ENCODE measurements at regions not wholly inside any gene's neighbourhood (a gene's known extent, or its start where the extent isn't known, plus 50 kb on each side); places are given as distances from the start of the nearest gene placed in this dataset.

GRCh38 chr12:105865886-105866285 is 272.9 kb downstream of the NUAK1 start:
- TF ChIP-seq CBX3 (IDR thresholded peaks at IDR 0.05; ENCODE audit: borderline replicate concordance, low read depth): no peak
- TF ChIP-seq IKZF2 (IDR thresholded peaks at IDR 0.05): no peak
- no peak for TF ChIP-seq ZZZ3 (IDR thresholded peaks at IDR 0.05; ENCODE audit: control insufficient read depth, insufficient read length, low read depth)
- Histone ChIP-seq H3K9ac (ENCODE audit: control insufficient read depth, insufficient read depth, low read length) (no peak overlapping the region), H3K4me1 (ENCODE audit: control insufficient read depth, insufficient read depth, low read length) (no peaks in the 10 kb centered on the region), H3K27me3 (replicated peaks in 1 of 2; ENCODE audit: control insufficient read depth in 2 of 2, insufficient read depth in 2 of 2, low read length in 1 of 2) (no peaks in the 10 kb centered on the region; a peak in 1 of 4 replicates), H3K9me3 (replicated peaks; ENCODE audit: control insufficient read depth, insufficient read depth, low read length) (no peaks in the 10 kb centered on the region), H3K4me3 (no peak overlapping the region), H2AFZ (ENCODE audit: control insufficient read depth, low read depth, low read length) (no peak overlapping the region), H3K4me2 (ENCODE audit: control insufficient read depth, insufficient read depth) (no peak overlapping the region), H3K79me2 (ENCODE audit: control insufficient read depth, insufficient read depth, low read length) (no peaks in the 10 kb centered on the region), H3K27ac (ENCODE audit: control insufficient read depth, insufficient read depth) (no peak overlapping the region), H3K36me3 (ENCODE audit: control insufficient read depth in 2 of 2, insufficient read depth in 2 of 2, low read length in 1 of 2) (no peaks in the 10 kb centered on the region), H4K20me1 (ENCODE audit: control insufficient read depth, insufficient read depth) (no peaks in the 10 kb centered on the region)
- no TSS peak for BruUV-seq (replicated peaks)
- WGBS (ENCODE audit: insufficient coverage, insufficient replicate concordance, low lambda C conversion rate, missing lambda C conversion rate): 60% methylated on average over 6 of the region's 6 CpGs
- ChIA-PET RAD21 (ENCODE audit: unreplicated experiment) (no interaction called here), CTCF (no interaction called here), SMC1A (ENCODE audit: uncharacterized antibody, unreplicated experiment) (interaction anchor here (0.6 kb wide), 1 partner anchor 116 kb away, joined by 3 read pairs; no protein-coding TSS in a partner anchor), POLR2A (no interaction called here)
- no peak for ATAC-seq
- intact Hi-C loops (cut with micrococcal nuclease; ENCODE audit: unreplicated experiment) (no loop called here), in situ Hi-C loops (cut with MboI) (no loop called here)
- no peak for FAIRE-seq
- DNase-seq (ENCODE audit: low read depth, low spot score): no peak

GRCh38 chr12:105874121-105874520 is 264.6 kb downstream of the NUAK1 start:
- DNase-seq (ENCODE audit: low read depth, low spot score) (no peak), FAIRE-seq (no peak), ATAC-seq (no peak)
- Histone ChIP-seq H3K79me2 (ENCODE audit: control insufficient read depth, insufficient read depth, low read length) (no peaks in the 10 kb centered on the region), H2AFZ (ENCODE audit: control insufficient read depth, low read depth, low read length) (no peak overlapping the region), H3K36me3 (ENCODE audit: control insufficient read depth in 2 of 2, insufficient read depth in 2 of 2, low read length in 1 of 2) (no peaks in the 10 kb centered on the region), H3K4me3 (no peak overlapping the region), H3K9me3 (replicated peaks; ENCODE audit: control insufficient read depth, insufficient read depth, low read length) (no peaks in the 10 kb centered on the region), H3K27me3 (replicated peaks in 1 of 2; ENCODE audit: control insufficient read depth in 2 of 2, insufficient read depth in 2 of 2, low read length in 1 of 2) (no peaks in the 10 kb centered on the region; a peak in 1 of 4 replicates), H4K20me1 (ENCODE audit: control insufficient read depth, insufficient read depth) (no peaks in the 10 kb centered on the region), H3K4me1 (ENCODE audit: control insufficient read depth, insufficient read depth, low read length) (no peaks in the 10 kb centered on the region), H3K4me2 (ENCODE audit: control insufficient read depth, insufficient read depth) (no peak overlapping the region), H3K27ac (ENCODE audit: control insufficient read depth, insufficient read depth) (no peak overlapping the region), H3K9ac (ENCODE audit: control insufficient read depth, insufficient read depth, low read length) (no peak overlapping the region)
- intact Hi-C loops (cut with micrococcal nuclease; ENCODE audit: unreplicated experiment) (no loop called here), in situ Hi-C loops (cut with MboI) (no loop called here)
- BruUV-seq (replicated peaks): no TSS peak
- ChIA-PET POLR2A (no interaction called here), CTCF (interaction anchor here (0.5 kb wide), 1 partner anchor 281 kb away, joined by 3 read pairs; no protein-coding TSS in a partner anchor), RAD21 (ENCODE audit: unreplicated experiment) (no interaction called here), SMC1A (ENCODE audit: uncharacterized antibody, unreplicated experiment) (no interaction called here)
- no peak for TF ChIP-seq CREM (IDR thresholded peaks at IDR 0.05; ENCODE audit: low read depth)
- TF ChIP-seq ZBTB4 (CRISPR knock-in tag; IDR thresholded peaks at IDR 0.05): no peak
- TF ChIP-seq RB1 (IDR thresholded peaks at IDR 0.05; ENCODE audit: borderline replicate concordance): no peak
- TF ChIP-seq MTA3 (IDR thresholded peaks at IDR 0.05; ENCODE audit: borderline replicate concordance, low read length): no peak
- TF ChIP-seq NR2C1 (IDR thresholded peaks at IDR 0.05): no peak
- no peak for TF ChIP-seq POLR2A (IDR thresholded peaks at IDR 0.05; ENCODE audit: low read depth, low read length)
- no peak for TF ChIP-seq NRF1 (conservative IDR thresholded peaks at IDR 0.05; ENCODE audit: low read depth, low read length)
- TF ChIP-seq RFX5 (IDR thresholded peaks at IDR 0.05; ENCODE audit: low read depth, low read length): no peak
- no peak for TF ChIP-seq STAT3 (IDR thresholded peaks at IDR 0.05; ENCODE audit: low read depth, low read length)
- no peak for TF ChIP-seq SIX5 (IDR thresholded peaks at IDR 0.05; ENCODE audit: low read depth, low read length, severe bottlenecking)
- no peak for TF ChIP-seq ZBTB33 (IDR thresholded peaks at IDR 0.05)
